H9 (cell line): ENCODE measurements at regions not wholly inside any gene's neighbourhood (a gene's known extent, or its start where the extent isn't known, plus 50 kb on each side); places are given as distances from the start of the nearest gene placed in this dataset.

Experiments used
- DNase-seq: peaks from one replicate; pipeline ENCODE4 v3.0.0-alpha.2; 2017
- H2AFZ ChIP-seq: one replicate; pipeline ENCODE4 v1.6.1; 2013; ENCODE audit warnings: mild to moderate bottlenecking, low read length, control low read depth, moderate library complexity
- H2AK5ac ChIP-seq: 2 replicates; pipeline ENCODE4 v1.6.1; 2013; ENCODE audit warnings: low read length, control low read depth, mixed read lengths; ENCODE audit not compliant: insufficient read length
- H2BK120ac ChIP-seq: one replicate; pipeline ENCODE4 v1.6.1; 2013; ENCODE audit warnings: low read depth, mild to moderate bottlenecking, low read length, control low read depth, inconsistent platforms; ENCODE audit not compliant: poor library complexity, severe bottlenecking
- H2BK12ac ChIP-seq: 2 replicates; pipeline ENCODE4 v1.6.1; 2013; ENCODE audit warnings: low read length, control low read depth, mixed read lengths, low read depth; ENCODE audit not compliant: insufficient read length
- H2BK15ac ChIP-seq: 2 replicates; pipeline ENCODE4 v1.6.1; 2013; ENCODE audit warnings: low read depth, low read length, control low read depth
- H2BK20ac ChIP-seq: one replicate; pipeline ENCODE4 v1.6.1; 2013; ENCODE audit warnings: low read depth, mild to moderate bottlenecking, low read length, control low read depth, inconsistent platforms; ENCODE audit not compliant: poor library complexity, severe bottlenecking
- H2BK5ac ChIP-seq: 2 replicates; pipeline ENCODE4 v1.6.1; 2013; ENCODE audit warnings: low read length, control low read depth, mixed read lengths; ENCODE audit not compliant: insufficient read length
- H3K14ac ChIP-seq: 2 replicates; pipeline ENCODE4 v1.6.1; 2013; ENCODE audit warnings: low read length, control low read depth; ENCODE audit not compliant: insufficient read depth
- H3K18ac ChIP-seq: 2 replicates; pipeline ENCODE4 v1.6.1; 2013; ENCODE audit warnings: low read depth, mild to moderate bottlenecking, mixed read lengths, low read length, control low read depth; ENCODE audit not compliant: insufficient read length
- H3K23ac ChIP-seq: 2 replicates; pipeline ENCODE4 v1.6.1; 2013; ENCODE audit warnings: low read length, control low read depth, mixed read lengths, low read depth; ENCODE audit not compliant: insufficient read length
- H3K23me2 ChIP-seq: 2 replicates; pipeline ENCODE4 v1.6.1; 2013; ENCODE audit warnings: low read depth, mild to moderate bottlenecking, mixed read lengths, low read length, control low read depth; ENCODE audit not compliant: insufficient read length, poor library complexity, severe bottlenecking
- H3K27ac ChIP-seq: 2 replicates; pipeline ENCODE4 v1.5.1; 2013; ENCODE audit warnings: low read length, control low read depth, mixed read lengths, low read depth; ENCODE audit not compliant: insufficient read length
- H3K27me3 ChIP-seq: 2 replicates; pipeline ENCODE4 v1.6.1; 2013; ENCODE audit warnings: low read length, control low read depth, inconsistent platforms; ENCODE audit not compliant: insufficient read depth
- H3K4ac ChIP-seq: 2 replicates; pipeline ENCODE4 v1.6.1; 2013; ENCODE audit warnings: low read depth, mild to moderate bottlenecking, control low read depth, inconsistent platforms, low read length, moderate library complexity
- H3K4me1 ChIP-seq: 2 replicates; pipeline ENCODE4 v1.6.1; 2013; ENCODE audit warnings: low read length, control low read depth, inconsistent platforms; ENCODE audit not compliant: insufficient read depth
- H3K4me2 ChIP-seq: 2 replicates; pipeline ENCODE4 v1.6.1; 2013; ENCODE audit warnings: low read length, control low read depth, mixed read lengths; ENCODE audit not compliant: insufficient read length, insufficient read depth
- H3K56ac ChIP-seq: 2 replicates; pipeline ENCODE4 v1.6.1; 2013; ENCODE audit warnings: low read depth, mild to moderate bottlenecking, mixed read lengths, low read length, control low read depth; ENCODE audit not compliant: insufficient read length
- H3K79me1 ChIP-seq: 2 replicates; pipeline ENCODE4 v1.6.1; 2013; ENCODE audit warnings: low read depth, mild to moderate bottlenecking, moderate library complexity, low read length, control low read depth, inconsistent platforms; ENCODE audit not compliant: insufficient read depth, poor library complexity, severe bottlenecking
- H3K79me2 ChIP-seq: 2 replicates; pipeline ENCODE4 v1.6.1; 2013; ENCODE audit warnings: low read length, control low read depth, inconsistent platforms; ENCODE audit not compliant: insufficient read depth
- H3K9ac ChIP-seq: 2 replicates; pipeline ENCODE4 v1.6.1; 2013; ENCODE audit warnings: low read length, control low read depth, mixed read lengths; ENCODE audit not compliant: insufficient read length; ENCODE audit errors: extremely low read depth
- H3K9me3 ChIP-seq: one replicate; pipeline ENCODE4 v1.6.1; 2013; ENCODE audit warnings: low read depth, low read length, inconsistent platforms; ENCODE audit not compliant: control insufficient read depth
- H3T11ph ChIP-seq: one replicate; pipeline ENCODE4 v1.6.1; 2013; ENCODE audit warnings: mild to moderate bottlenecking, low read length, control low read depth, inconsistent platforms
- H4K20me1 ChIP-seq: one replicate; pipeline ENCODE4 v1.6.1; 2013; ENCODE audit not compliant: control insufficient read depth, insufficient read length, insufficient read depth
- H4K5ac ChIP-seq: 2 replicates; pipeline ENCODE4 v1.6.1; 2013; ENCODE audit warnings: low read depth, mild to moderate bottlenecking, mixed read lengths, low read length, control low read depth; ENCODE audit not compliant: insufficient read length
- H4K8ac ChIP-seq: replicated peaks from 2 replicates; pipeline ENCODE4 v1.6.1; 2013; ENCODE audit warnings: low read length, control low read depth, mixed read lengths, low read depth; ENCODE audit not compliant: insufficient read length
- H4K91ac ChIP-seq: 2 replicates; pipeline ENCODE4 v1.6.1; 2013; ENCODE audit warnings: low read depth, mild to moderate bottlenecking, moderate library complexity, mixed read lengths, low read length, control low read depth; ENCODE audit not compliant: insufficient read length
- H3K27ac Mint-ChIP-seq, 3 experiments: 2 replicates in 2 of 3; 3 replicates in 1 of 3; pipeline ENCODE4 v1.8.0; 2020 to 2021; ENCODE audit warnings: mixed read lengths in 3 of 3, mild to moderate bottlenecking in 1 of 3, moderate library complexity in 1 of 3
- H3K27me3 Mint-ChIP-seq: 2 replicates; pipeline ENCODE4 v1.8.0; 2021; ENCODE audit warnings: low read depth, mild to moderate bottlenecking, moderate library complexity, mixed read lengths
- H3K36me3 Mint-ChIP-seq, 3 experiments: 2 replicates in 2 of 3; 3 replicates in 1 of 3; pipeline ENCODE4 v1.8.0; 2020 to 2021; ENCODE audit warnings: low read depth in 3 of 3, mixed read lengths in 3 of 3; ENCODE audit not compliant: insufficient read depth in 1 of 3
- H3K4me1 Mint-ChIP-seq, 2 experiments: 2 replicates each; pipeline ENCODE4 v1.8.0; 2020; ENCODE audit warnings: mixed read lengths in 2 of 2
- H3K4me3 Mint-ChIP-seq, 2 experiments: 2 replicates in 1 of 2; 3 replicates in 1 of 2; pipeline ENCODE4 v1.8.0; 2020 to 2021; ENCODE audit warnings: mild to moderate bottlenecking in 2 of 2, mixed read lengths in 2 of 2, moderate library complexity in 1 of 2
- H3K9me3 Mint-ChIP-seq, 2 experiments: 2 replicates in 1 of 2; 3 replicates in 1 of 2; pipeline ENCODE4 v1.8.0; 2020; ENCODE audit warnings: mild to moderate bottlenecking in 2 of 2, mixed read lengths in 2 of 2, moderate library complexity in 1 of 2
- CTCF ChIP-seq: fragments of 200-600 bp; sonication (generic); conservative IDR thresholded peaks from 3 replicates; pipeline ENCODE4 v1.8.0; 2021; ENCODE audit warnings: antibody characterized with exemption, mild to moderate bottlenecking
- WGBS: extraction: QIAGEN DNeasy Blood & Tissue Kit; methylation state at CpG from one replicate; pipeline ENCODE4 v1.1.7; 2013; ENCODE audit warnings: missing lambda C conversion rate, low lambda C conversion rate, mixed read lengths; ENCODE audit not compliant: insufficient read length; ENCODE audit errors: extremely low coverage; 5-methylcytosine and 5-hydroxymethylcytosine counted together

- no peak overlapping the region for H4K8ac ChIP-seq
- TF ChIP-seq CTCF, result no peak
- H3K18ac ChIP-seq, result no peak overlapping the region
- no peak overlapping the region for H3K9ac ChIP-seq
- peaks cover 4 to 6% of the 10 kb centered on the region in 2 experiments; a peak in 3 of 4 replicates for H3K4me1 Mint-ChIP-seq
- H2BK20ac ChIP-seq, result no peak overlapping the region
- no peaks in the 10 kb centered on the region for H3K79me1 ChIP-seq
- no peak overlapping the region for H2BK15ac ChIP-seq
- no peak overlapping the region for H3K56ac ChIP-seq
- no peak for DNase-seq
- no peaks in the 10 kb centered on the region for H3K27me3 ChIP-seq
- H2AK5ac ChIP-seq, result no peak overlapping the region
- WGBS, result no CpG with 5 or more reads among the region's 2 CpGs
- H4K20me1 ChIP-seq, result no peaks in the 10 kb centered on the region
- H3K27me3 Mint-ChIP-seq, result no peaks in the 10 kb centered on the region; the same call in 1 of the 2 replicates
- H4K91ac ChIP-seq, result no peak overlapping the region
- no peak overlapping the region for H2AFZ ChIP-seq
- no peak overlapping the region for H3K4ac ChIP-seq
- no peak overlapping the region for H3K14ac ChIP-seq
- no peaks in the 10 kb centered on the region for H3K79me2 ChIP-seq
- H3K4me3 Mint-ChIP-seq, result no peak overlapping the region
- H2BK12ac ChIP-seq, result no peak overlapping the region
- no peak overlapping the region for H3T11ph ChIP-seq
- H3K23ac ChIP-seq, result no peak overlapping the region
- peaks cover 0 to 11% of the 10 kb centered on the region in 2 experiments; a peak in 4 of 5 replicates for H3K9me3 Mint-ChIP-seq
- no peak overlapping the region for H3K27ac ChIP-seq
- no peak overlapping the region for H2BK120ac ChIP-seq
- peaks cover 0 to 4% (median 4%) of the 10 kb centered on the region in 3 experiments; a peak in 3 of 7 replicates for H3K36me3 Mint-ChIP-seq
- H3K4me2 ChIP-seq, result no peak overlapping the region
- no peak overlapping the region for H3K27ac Mint-ChIP-seq
- no peaks in the 10 kb centered on the region for H3K4me1 ChIP-seq
- no peaks in the 10 kb centered on the region for H3K9me3 ChIP-seq
- H3K23me2 ChIP-seq, result no peaks in the 10 kb centered on the region
- H4K5ac ChIP-seq, result no peak overlapping the region
- H2BK5ac ChIP-seq, result no peak overlapping the region
These were observed 187.7 kb upstream of the TMTC1 start for GRCh38 chr12:29971446-29971845.
